K562 (cell line): ENCODE measurements at regions not wholly inside any gene's neighbourhood (a gene's known extent, or its start where the extent isn't known, plus 50 kb on each side); places are given as distances from the start of the nearest gene placed in this dataset.

Experiments
- CBX8 ChIP-seq: fragments of 200-600 bp; sonication (generic); IDR thresholded peaks from 2 replicates; pipeline ENCODE4 v1.6.1; 2012; ENCODE audit warnings: borderline replicate concordance, mixed run types, low read depth, mild to moderate bottlenecking, moderate library complexity, mixed read lengths, low read length, control low read depth, inconsistent platforms; ENCODE audit not compliant: poor library complexity, severe bottlenecking; ENCODE audit errors: extremely low read depth
- CTCF ChIP-seq, 3 experiments: IDR thresholded peaks in 2 of 3; conservative IDR thresholded peaks in 1 of 3; 2 replicates each; pipeline ENCODE4 v1.5.1; 2011 to 2012; ENCODE audit warnings: low read length in 3 of 3, mild to moderate bottlenecking in 3 of 3, control low read depth in 2 of 3, improper control_type of control experiment in 1 of 3, inconsistent platforms in 1 of 3, low read depth in 1 of 3, mixed read lengths in 1 of 3, moderate library complexity in 1 of 3; ENCODE audit not compliant: insufficient read depth in 2 of 3
- EZH2 ChIP-seq: IDR thresholded peaks from 2 replicates; pipeline ENCODE4 v1.6.1; 2012; ENCODE audit warnings: low read depth, mild to moderate bottlenecking, inconsistent platforms, low read length, borderline replicate concordance
- FOXA1 ChIP-seq: fragments of 450-650 bp; IDR thresholded peaks from 2 replicates; pipeline ENCODE4 v1.6.1; 2016; ENCODE audit warnings: mild to moderate bottlenecking, borderline replicate concordance
- LEF1 ChIP-seq: fragments of 450-650 bp; IDR thresholded peaks from 2 replicates; pipeline ENCODE4 v1.6.1; 2016; ENCODE audit warnings: mild to moderate bottlenecking
- PHF8 ChIP-seq: fragments of 200-600 bp; sonication (generic); IDR thresholded peaks from 2 replicates; pipeline ENCODE4 v1.6.1; 2012; ENCODE audit warnings: mixed run types, mild to moderate bottlenecking, inconsistent platforms, low read length, moderate library complexity, borderline replicate concordance
- PRDM10 ChIP-seq: fragments of 450-650 bp; IDR thresholded peaks from 2 replicates; pipeline ENCODE4 v1.6.1; 2018; ENCODE audit not compliant: partially characterized antibody
- RFX7 ChIP-seq: fragments of 250-450 bp; sonication (Bioruptor Pico); IDR thresholded peaks from 2 replicates; pipeline ENCODE4 v1.5.1; 2021; ENCODE audit warnings: mild to moderate bottlenecking
- TAF1 ChIP-seq: IDR thresholded peaks from 2 replicates; pipeline ENCODE4 v1.6.1; 2011; ENCODE audit warnings: mild to moderate bottlenecking, low read length, moderate library complexity; ENCODE audit not compliant: insufficient read depth, control insufficient read depth, severe bottlenecking; ENCODE audit errors: extremely low read depth
- TCF3 ChIP-seq: sonication (generic); formaldehyde crosslinking; IDR thresholded peaks from 2 replicates; pipeline ENCODE4 v1.4.0; 2020; ENCODE audit warnings: mild to moderate bottlenecking, missing genetic modification reagents
- TCF7L2 ChIP-seq: fragments of 150-350 bp; IDR thresholded peaks from 2 replicates; pipeline ENCODE4 v1.6.1; 2016; ENCODE audit warnings: low read depth, mild to moderate bottlenecking, low read length, moderate library complexity
- ZBTB2 ChIP-seq: fragments of 450-650 bp; IDR thresholded peaks from 2 replicates; pipeline ENCODE4 v1.6.1; 2016; ENCODE audit warnings: antibody characterized with exemption

GRCh38 chr5:67831048-67831447 lies 384.5 kb upstream of the PIK3R1 start:
- TF ChIP-seq ZBTB2 = no peak
- TF ChIP-seq CTCF (IDR thresholded peaks at IDR 0.05 in 2 of 3, conservative IDR thresholded peaks at IDR 0.05 in 1 of 3; ENCODE audit: insufficient read depth in 2 of 3, low read depth in 1 of 3, low read length in 3 of 3) = no peak
- TF ChIP-seq TAF1 = no peak
- no peak for TF ChIP-seq PHF8
- no peak for TF ChIP-seq LEF1
- no peak for TF ChIP-seq RFX7 (CRISPR knock-in tag)
- no peak for TF ChIP-seq PRDM10
- TF ChIP-seq CBX8 = no peak
- no peak for TF ChIP-seq EZH2
- TF ChIP-seq FOXA1 = no peak
- TF ChIP-seq TCF3 (CRISPR knock-in tag) = no peak
- TF ChIP-seq TCF7L2 = no peak
